ENCODE measurements at regions not wholly inside any gene's neighbourhood (a gene's known extent, or its start where the extent isn't known, plus 50 kb on each side); places are given as distances from the start of the nearest gene placed in this dataset.
"Not testable (repeated sequence)": the region's sequence is repeated elsewhere in the genome, so short reads cannot be mapped to it uniquely, and the experiment has no call there.

DNA sequence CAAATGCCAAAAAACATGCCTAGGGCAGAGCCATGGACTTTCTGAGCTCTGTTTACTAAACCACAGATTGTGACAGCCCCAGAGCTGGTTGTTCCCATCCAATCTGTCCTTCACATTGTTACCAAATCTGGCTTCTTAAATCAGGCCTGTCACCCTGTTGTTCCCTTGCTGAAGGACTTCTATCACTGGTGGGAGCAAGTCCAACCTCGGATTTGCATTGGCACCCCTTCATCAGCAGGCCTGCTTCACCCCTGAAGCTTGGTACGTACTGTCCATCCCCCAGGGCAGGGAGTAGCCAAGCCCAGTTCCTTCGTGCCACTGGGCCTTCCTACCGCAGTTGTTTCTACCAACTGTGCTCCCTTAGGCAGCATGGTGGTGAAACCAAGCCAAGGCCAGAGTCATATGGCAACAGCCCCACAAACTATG, 357.3 kb upstream of the JARID2 start:
- intact Hi-C loops (cut with micrococcal nuclease), result no loop called here
- no peaks in the 10 kb centered on the region for H3K9me3 ChIP-seq (ENCODE audit: control insufficient read depth, insufficient read depth, low read length)
- no peaks in the 10 kb centered on the region for H3K9me3 Mint-ChIP-seq
- H3K27ac ChIP-seq (ENCODE audit: low read length), result no peak overlapping the region
- H3K4me1 ChIP-seq (ENCODE audit: control insufficient read depth, insufficient read depth, low read length), result no peaks in the 10 kb centered on the region
- no peaks in the 10 kb centered on the region for H3K36me3 ChIP-seq (ENCODE audit: control insufficient read depth, insufficient read depth, low read length)
- WGBS (ENCODE audit: insufficient coverage), result 94% methylated on average over 4 of the region's 4 CpGs
- ATAC-seq, result no peak
- DNase-seq, result no peak
- H3K4me3 ChIP-seq (ENCODE audit: low read length), result no peak overlapping the region
- no peaks in the 10 kb centered on the region for H3K36me3 Mint-ChIP-seq
- H3K27me3 Mint-ChIP-seq (ENCODE audit: low read depth in 2 of 2), result no peaks in the 10 kb centered on the region
- H3K4me1 Mint-ChIP-seq, result no peaks in the 10 kb centered on the region
- no peak overlapping the region for H3K4me3 Mint-ChIP-seq
- no peaks in the 10 kb centered on the region for H3K27me3 ChIP-seq (ENCODE audit: control insufficient read depth, insufficient read depth, low read length)
- TF ChIP-seq, protein P1, sequence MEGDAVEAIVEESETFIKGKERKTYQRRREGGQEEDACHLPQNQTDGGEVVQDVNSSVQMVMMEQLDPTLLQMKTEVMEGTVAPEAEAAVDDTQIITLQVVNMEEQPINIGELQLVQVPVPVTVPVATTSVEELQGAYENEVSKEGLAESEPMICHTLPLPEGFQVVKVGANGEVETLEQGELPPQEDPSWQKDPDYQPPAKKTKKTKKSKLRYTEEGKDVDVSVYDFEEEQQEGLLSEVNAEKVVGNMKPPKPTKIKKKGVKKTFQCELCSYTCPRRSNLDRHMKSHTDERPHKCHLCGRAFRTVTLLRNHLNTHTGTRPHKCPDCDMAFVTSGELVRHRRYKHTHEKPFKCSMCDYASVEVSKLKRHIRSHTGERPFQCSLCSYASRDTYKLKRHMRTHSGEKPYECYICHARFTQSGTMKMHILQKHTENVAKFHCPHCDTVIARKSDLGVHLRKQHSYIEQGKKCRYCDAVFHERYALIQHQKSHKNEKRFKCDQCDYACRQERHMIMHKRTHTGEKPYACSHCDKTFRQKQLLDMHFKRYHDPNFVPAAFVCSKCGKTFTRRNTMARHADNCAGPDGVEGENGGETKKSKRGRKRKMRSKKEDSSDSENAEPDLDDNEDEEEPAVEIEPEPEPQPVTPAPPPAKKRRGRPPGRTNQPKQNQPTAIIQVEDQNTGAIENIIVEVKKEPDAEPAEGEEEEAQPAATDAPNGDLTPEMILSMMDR (IDR thresholded peaks at IDR 0.05), result no peak
- H3K27ac Mint-ChIP-seq, result no peak overlapping the region

DNA sequence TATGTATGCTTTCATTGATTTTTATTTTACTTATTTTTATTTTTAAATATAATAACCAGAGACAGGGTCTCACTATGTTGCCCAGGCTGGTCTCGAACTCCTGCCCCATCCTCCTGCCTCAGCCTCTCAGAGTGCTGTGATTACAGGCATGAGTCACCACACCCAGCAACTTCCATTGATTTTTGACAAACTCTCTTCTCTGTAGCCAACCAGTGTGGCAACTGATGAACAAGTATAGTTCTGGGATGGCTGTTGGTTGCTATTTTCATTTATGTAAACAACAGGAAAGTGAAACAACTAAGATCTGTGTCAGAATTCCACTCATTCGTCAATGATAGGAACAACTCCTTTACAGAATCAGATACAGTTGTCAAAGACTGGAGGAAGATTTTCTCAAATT, 356.7 kb upstream of the JARID2 start:
- Mint-ChIP-seq H3K36me3 (no peaks in the 10 kb centered on the region), H3K4me3 (no peak overlapping the region), H3K27ac (peak overlapping the region in 1 of 2 donors; percentile 7), H3K27me3 (ENCODE audit: low read depth in 2 of 2) (no peaks in the 10 kb centered on the region), H3K4me1 (no peaks in the 10 kb centered on the region), H3K9me3 (no peaks in the 10 kb centered on the region)
- 92% methylated on average over 1 of the region's 2 CpGs for WGBS (ENCODE audit: insufficient coverage)
- intact Hi-C loops (cut with micrococcal nuclease), result no loop called here
- H3K4me1 ChIP-seq (ENCODE audit: control insufficient read depth, insufficient read depth, low read length), result no peaks in the 10 kb centered on the region
- no peak for DNase-seq
- no peak for ATAC-seq
- H3K27ac ChIP-seq (ENCODE audit: low read length), result no peak overlapping the region
- TF ChIP-seq, protein P1 (IDR thresholded peaks at IDR 0.05), result no peak
- H3K27me3 ChIP-seq (ENCODE audit: control insufficient read depth, insufficient read depth, low read length), result no peaks in the 10 kb centered on the region
- no peaks in the 10 kb centered on the region for H3K9me3 ChIP-seq (ENCODE audit: control insufficient read depth, insufficient read depth, low read length)
- no peaks in the 10 kb centered on the region for H3K36me3 ChIP-seq (ENCODE audit: control insufficient read depth, insufficient read depth, low read length)
- H3K4me3 ChIP-seq (ENCODE audit: low read length), result no peak overlapping the region

DNA sequence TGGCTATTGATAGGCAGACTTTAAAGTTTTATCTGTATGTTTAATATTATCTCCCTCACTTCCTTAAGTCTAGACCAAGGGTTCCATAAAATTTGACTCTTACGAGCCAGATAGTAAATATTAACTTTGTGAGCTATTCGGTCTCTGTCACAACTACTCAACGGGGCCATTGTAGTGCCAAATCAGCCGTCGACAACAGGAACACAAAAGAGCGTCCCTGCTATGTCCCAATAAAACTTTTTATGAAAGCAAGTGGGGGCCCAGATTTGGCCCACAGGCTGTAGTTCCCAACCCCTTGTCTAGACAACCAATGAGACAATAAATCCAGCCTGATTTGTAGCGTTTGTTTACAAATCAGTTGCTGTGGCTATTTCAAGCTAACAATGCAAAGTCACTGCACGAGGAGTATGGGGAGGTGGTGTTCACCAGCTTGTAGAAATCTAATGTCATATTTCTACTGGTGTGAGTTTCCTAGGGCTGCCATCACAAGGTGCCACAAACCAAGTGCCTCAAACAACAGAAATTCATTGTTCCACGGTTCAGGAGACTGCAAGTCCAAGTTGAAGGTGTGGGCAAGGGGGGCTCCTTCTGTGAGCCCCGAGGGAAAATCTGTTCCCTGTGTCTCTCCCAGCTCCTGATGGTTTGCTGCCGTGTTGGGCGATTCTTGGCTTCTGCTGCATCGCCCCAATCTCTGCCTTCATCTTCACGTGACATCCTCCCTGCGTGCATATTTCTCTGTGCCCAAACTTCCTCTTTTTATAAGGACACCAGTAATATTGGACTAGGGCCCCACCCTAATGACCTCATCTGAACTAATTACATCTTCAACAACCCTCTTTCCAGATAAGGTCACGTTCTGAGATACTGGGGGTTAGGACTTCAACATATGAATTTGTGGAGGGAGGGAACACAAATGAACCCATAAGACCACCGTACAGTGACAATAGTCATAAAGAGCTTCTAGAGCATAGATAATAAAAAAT, 356.0 kb upstream of the JARID2 start:
- H3K27ac ChIP-seq (ENCODE audit: low read length), result no peak overlapping the region
- no peaks in the 10 kb centered on the region for H3K36me3 Mint-ChIP-seq
- no peak for DNase-seq

DNA sequence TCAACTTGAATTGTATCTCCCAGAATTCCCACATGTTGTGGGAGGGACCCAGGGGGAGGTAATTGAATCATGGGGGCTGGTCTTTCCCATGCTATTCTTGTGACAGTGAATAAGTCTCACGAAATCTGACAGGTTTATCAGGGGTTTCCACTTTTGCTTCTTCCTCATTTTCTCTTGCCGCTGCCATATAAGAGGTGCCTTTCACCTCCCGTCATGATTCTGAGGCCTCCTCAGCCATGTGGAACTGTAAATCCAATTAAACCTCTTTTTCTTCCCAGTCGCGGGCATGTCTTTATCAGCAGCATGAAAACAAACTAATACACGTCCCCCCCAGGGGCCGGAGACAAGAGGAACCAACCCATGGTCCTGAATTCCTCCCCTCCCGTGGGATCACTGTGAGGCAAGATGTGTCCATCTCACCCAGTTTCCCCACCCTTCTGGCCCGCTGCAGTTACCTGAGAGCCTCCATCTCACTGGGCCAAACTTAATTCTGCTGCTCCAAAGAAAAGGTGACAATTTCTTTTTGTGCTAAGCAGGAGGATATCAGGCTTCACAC, 354.0 kb upstream of the JARID2 start:
- H3K4me3 ChIP-seq (ENCODE audit: low read length); H3K27me3 ChIP-seq (ENCODE audit: control insufficient read depth, insufficient read depth, low read length); ATAC-seq; H3K27ac Mint-ChIP-seq; DNase-seq; H3K27ac ChIP-seq (ENCODE audit: low read length); H3K36me3 ChIP-seq (ENCODE audit: control insufficient read depth, insufficient read depth, low read length); H3K4me1 ChIP-seq (ENCODE audit: control insufficient read depth, insufficient read depth, low read length); H3K36me3 Mint-ChIP-seq; H3K9me3 Mint-ChIP-seq; intact Hi-C loops (cut with micrococcal nuclease); H3K4me3 Mint-ChIP-seq; H3K4me1 Mint-ChIP-seq; H3K27me3 Mint-ChIP-seq (ENCODE audit: low read depth in 2 of 2); H3K9me3 ChIP-seq (ENCODE audit: control insufficient read depth, insufficient read depth, low read length): not testable (repeated sequence)
- 73% methylated on average over 9 of the region's 9 CpGs for WGBS (ENCODE audit: insufficient coverage)

More for the DNA sequence above, 356.0 kb upstream of the JARID2 start:
- Mint-ChIP-seq H3K9me3 (no peaks in the 10 kb centered on the region), H3K4me1 (no peaks in the 10 kb centered on the region), H3K27ac (peak overlapping the region in 1 of 2 donors; percentile 7), H3K4me3 (no peak overlapping the region), H3K27me3 (ENCODE audit: low read depth in 2 of 2) (no peaks in the 10 kb centered on the region)
- no peaks in the 10 kb centered on the region for H3K36me3 ChIP-seq (ENCODE audit: control insufficient read depth, insufficient read depth, low read length)
- H3K9me3 ChIP-seq (ENCODE audit: control insufficient read depth, insufficient read depth, low read length), result no peaks in the 10 kb centered on the region
- TF ChIP-seq, protein P1 (IDR thresholded peaks at IDR 0.05), result no peak
- no peak overlapping the region for H3K4me3 ChIP-seq (ENCODE audit: low read length)
- intact Hi-C loops (cut with micrococcal nuclease), result no loop called here
- 92% methylated on average over 16 of the region's 17 CpGs for WGBS (ENCODE audit: insufficient coverage)
- no peaks in the 10 kb centered on the region for H3K27me3 ChIP-seq (ENCODE audit: control insufficient read depth, insufficient read depth, low read length)
- ATAC-seq, result no peak
- H3K4me1 ChIP-seq (ENCODE audit: control insufficient read depth, insufficient read depth, low read length), result no peaks in the 10 kb centered on the region
